H1 (cell line): ENCODE measurements at regions not wholly inside any gene's neighbourhood (a gene's known extent, or its start where the extent isn't known, plus 50 kb on each side); places are given as distances from the start of the nearest gene placed in this dataset.

Experiments used
- CTCF ChIA-PET: fragments of 300-600 bp; sonication (Branson Sonifier 250); formaldehyde crosslinking; loops from one replicate; lab custom pipeline; 2021; ENCODE audit not compliant: partially characterized antibody; lab: Charles Lee
- POLR2A ChIA-PET: fragments of 300-600 bp; sonication (Branson Sonifier 250); formaldehyde crosslinking; loops from one replicate; lab custom pipeline; 2021; ENCODE audit warnings: inconsistent platforms; ENCODE audit not compliant: partially characterized antibody; lab: Charles Lee
- DNase-seq, 2 experiments: peaks; one replicate each; pipeline versions ENCODE4 v3.0.0 to v3.0.0-alpha.2; 2010 to 2022; ENCODE audit warnings: low spot score in 2 of 2, low read depth in 1 of 2, mixed read lengths in 1 of 2
- FAIRE-seq: peaks from 2 replicates; lab custom pipeline; 2011; peaks lifted over from hg19 to GRCh38; lab: Jason Lieb, UNC
- H2AFZ ChIP-seq: 2 replicates; pipeline ENCODE4 v1.8.1; 2012; ENCODE audit warnings: low read length, inconsistent platforms
- H2AK5ac ChIP-seq: 2 replicates; pipeline ENCODE4 v1.6.1; 2013; ENCODE audit warnings: low read depth, low read length
- H2BK120ac ChIP-seq: replicated peaks from 2 replicates; pipeline ENCODE3; 2013; ENCODE audit warnings: low read depth, low read length, inconsistent platforms
- H2BK12ac ChIP-seq: 2 replicates; pipeline ENCODE4 v1.6.1; 2013; ENCODE audit warnings: low read depth, low read length
- H2BK15ac ChIP-seq: 2 replicates; pipeline ENCODE4 v1.6.1; 2013; ENCODE audit warnings: low read length
- H2BK20ac ChIP-seq: 2 replicates; pipeline ENCODE4 v1.6.1; 2013; ENCODE audit warnings: low read length
- H2BK5ac ChIP-seq: 2 replicates; pipeline ENCODE4 v1.6.1; 2013; ENCODE audit warnings: low read depth, low read length
- H3K14ac ChIP-seq: 2 replicates; pipeline ENCODE4 v1.6.1; 2013; ENCODE audit warnings: inconsistent platforms; ENCODE audit not compliant: insufficient read length
- H3K18ac ChIP-seq: 2 replicates; pipeline ENCODE4 v1.6.1; 2013; ENCODE audit warnings: low read length; ENCODE audit errors: extremely low read depth
- H3K23ac ChIP-seq: 2 replicates; pipeline ENCODE4 v1.6.1; 2013; ENCODE audit warnings: inconsistent platforms; ENCODE audit not compliant: insufficient read length
- H3K23me2 ChIP-seq: 2 replicates; pipeline ENCODE4 v1.6.1; 2013; ENCODE audit warnings: low read depth, low read length
- H3K27ac ChIP-seq: 2 replicates; pipeline ENCODE4 v1.6.1; 2011; ENCODE audit warnings: low read depth, low read length, inconsistent platforms
- H3K27me3 ChIP-seq, 4 experiments: replicated peaks in 1 of 4; 1 replicate in 1 of 4; 2 replicates in 3 of 4; pipeline versions ENCODE4 v1.6.1 to v1.8.1; 2011 to 2013; ENCODE audit warnings: low read length in 3 of 4, mild to moderate bottlenecking in 3 of 4, inconsistent platforms in 2 of 4, mixed read lengths in 2 of 4, moderate library complexity in 1 of 4; ENCODE audit not compliant: control insufficient read depth in 3 of 4, insufficient read depth in 3 of 4; ENCODE audit errors: extremely low read depth in 1 of 4
- H3K36me3 ChIP-seq, 4 experiments: 2 replicates each; pipeline versions ENCODE4 v1.6.1 to v1.8.1; 2011 to 2013; ENCODE audit warnings: mild to moderate bottlenecking in 4 of 4, low read length in 3 of 4, moderate library complexity in 2 of 4, control low read depth in 1 of 4, inconsistent platforms in 1 of 4; ENCODE audit not compliant: insufficient read depth in 4 of 4, control insufficient read depth in 2 of 4
- H3K4ac ChIP-seq: replicated peaks from 2 replicates; pipeline ENCODE3; 2013; ENCODE audit warnings: low read length, low read depth, mixed read lengths, inconsistent platforms; ENCODE audit not compliant: insufficient read length
- H3K4me1 ChIP-seq, 4 experiments: replicated peaks in 1 of 4; 1 replicate in 1 of 4; 2 replicates in 3 of 4; pipeline versions ENCODE4 v1.6.1 to v1.8.1; 2011 to 2013; ENCODE audit warnings: low read length in 3 of 4, inconsistent platforms in 2 of 4, mixed read lengths in 1 of 4; ENCODE audit not compliant: insufficient read depth in 4 of 4, control insufficient read depth in 3 of 4
- H3K4me2 ChIP-seq, 2 experiments: 2 replicates each; pipeline versions ENCODE4 v1.6.1 to v1.8.1; 2011 to 2013; ENCODE audit warnings: low read depth in 2 of 2, low read length in 2 of 2, control low read depth in 1 of 2, inconsistent platforms in 1 of 2, mild to moderate bottlenecking in 1 of 2; ENCODE audit not compliant: insufficient read depth in 1 of 2
- H3K4me3 ChIP-seq, 4 experiments: fragments of 200-600, 300-600 bp in 1 of 4; sonication (generic), shearing (Covaris generic), sonication (Bioruptor Twin) in 1 of 4; 2 replicates each; pipeline versions ENCODE4 v1.5.1 to v1.8.1; 2011 to 2016; ENCODE audit warnings: low read length in 4 of 4, low read depth in 3 of 4, control low read depth in 2 of 4, inconsistent platforms in 2 of 4, mild to moderate bottlenecking in 2 of 4, mixed read lengths in 1 of 4, moderate library complexity in 1 of 4; ENCODE audit not compliant: insufficient read depth in 2 of 4; ENCODE audit errors: extremely low read depth in 1 of 4
- H3K56ac ChIP-seq: replicated peaks from 2 replicates; pipeline ENCODE3; 2013; ENCODE audit warnings: low read depth, mild to moderate bottlenecking, mixed read lengths, low read length, inconsistent platforms; ENCODE audit not compliant: insufficient read length
- H3K79me1 ChIP-seq: 2 replicates; pipeline ENCODE4 v1.6.1; 2013; ENCODE audit warnings: low read depth, low read length, control low read depth
- H3K79me2 ChIP-seq, 2 experiments: 2 replicates each; pipeline versions ENCODE4 v1.6.1 to v1.8.1; 2012 to 2013; ENCODE audit warnings: low read length in 2 of 2, mild to moderate bottlenecking in 2 of 2, inconsistent platforms in 1 of 2; ENCODE audit not compliant: insufficient read depth in 2 of 2, control insufficient read depth in 1 of 2
- H3K9ac ChIP-seq, 4 experiments: replicated peaks in 1 of 4; 1 replicate in 1 of 4; 2 replicates in 3 of 4; pipeline versions ENCODE4 v1.6.1 to v1.8.1; 2011 to 2013; ENCODE audit warnings: low read depth in 3 of 4, low read length in 3 of 4, control low read depth in 2 of 4, mild to moderate bottlenecking in 2 of 4, moderate library complexity in 2 of 4, inconsistent platforms in 1 of 4; ENCODE audit errors: extremely low read depth in 1 of 4
- H3K9me3 ChIP-seq, 2 experiments: 2 replicates each; pipeline versions ENCODE4 v1.6.1 to v1.8.1; 2012 to 2013; ENCODE audit warnings: mild to moderate bottlenecking in 2 of 2, moderate library complexity in 2 of 2, control low read depth in 1 of 2, inconsistent platforms in 1 of 2, low read depth in 1 of 2, low read length in 1 of 2, mixed read lengths in 1 of 2; ENCODE audit not compliant: insufficient read depth in 2 of 2
- H4K20me1 ChIP-seq, 2 experiments: replicated peaks in 1 of 2; 2 replicates each; pipeline versions ENCODE3 to v1.8.1; 2011 to 2013; ENCODE audit warnings: inconsistent platforms in 2 of 2, low read length in 2 of 2, mild to moderate bottlenecking in 1 of 2; ENCODE audit not compliant: insufficient read depth in 2 of 2, control insufficient read depth in 1 of 2
- H4K5ac ChIP-seq: 2 replicates; pipeline ENCODE4 v1.6.1; 2013; ENCODE audit warnings: low read length, low read depth, mixed read lengths, inconsistent platforms; ENCODE audit not compliant: insufficient read length
- H4K8ac ChIP-seq: 2 replicates; pipeline ENCODE4 v1.8.0; 2013; ENCODE audit warnings: mild to moderate bottlenecking, moderate library complexity, low read length, inconsistent platforms; ENCODE audit not compliant: insufficient read depth; ENCODE audit errors: extremely low read depth
- H4K91ac ChIP-seq: replicated peaks from 2 replicates; pipeline ENCODE3; 2013; ENCODE audit warnings: low read length, mixed read lengths, inconsistent platforms; ENCODE audit not compliant: insufficient read length
- BACH1 ChIP-seq: IDR thresholded peaks from 2 replicates; pipeline ENCODE4 v1.6.1; 2012; ENCODE audit warnings: low read length, improper control_type of control experiment
- BRCA1 ChIP-seq: IDR thresholded peaks from 2 replicates; pipeline ENCODE4 v1.6.1; 2012; ENCODE audit warnings: low read depth, low read length, improper control_type of control experiment
- EZH2 ChIP-seq: fragments of 200-600 bp; sonication (generic); IDR thresholded peaks from 2 replicates; pipeline ENCODE4 v1.7.1; 2012; ENCODE audit warnings: low read depth, mild to moderate bottlenecking, moderate library complexity, low read length, inconsistent platforms; ENCODE audit not compliant: severe bottlenecking
- JUN ChIP-seq: IDR thresholded peaks from 2 replicates; pipeline ENCODE4 v1.6.1; 2011; ENCODE audit warnings: low read depth, mild to moderate bottlenecking, improper control_type of control experiment, low read length
- KDM4A ChIP-seq: IDR thresholded peaks from one replicate; pipeline ENCODE4 v1.7.1; 2012; ENCODE audit warnings: low read depth, mild to moderate bottlenecking, moderate library complexity, low read length, inconsistent platforms; ENCODE audit not compliant: severe bottlenecking
- NRF1 ChIP-seq: IDR thresholded peaks from 2 replicates; pipeline ENCODE4 v1.6.1; 2011; ENCODE audit warnings: mild to moderate bottlenecking, low read depth, low read length, improper control_type of control experiment
- POU5F1 ChIP-seq: IDR thresholded peaks from 2 replicates; pipeline ENCODE4 v1.6.1; 2011; ENCODE audit warnings: low read depth, mild to moderate bottlenecking, low read length, moderate library complexity
- RAD21 ChIP-seq, 2 experiments: IDR thresholded peaks in 1 of 2; conservative IDR thresholded peaks in 1 of 2; 2 replicates each; pipeline ENCODE4 v1.6.1; 2011; ENCODE audit warnings: low read depth in 2 of 2, low read length in 2 of 2, improper control_type of control experiment in 1 of 2, inconsistent platforms in 1 of 2, mild to moderate bottlenecking in 1 of 2, moderate library complexity in 1 of 2
- RBBP5 ChIP-seq: IDR thresholded peaks from 2 replicates; pipeline ENCODE4 v1.7.1; 2012; ENCODE audit warnings: low read depth, mild to moderate bottlenecking, inconsistent platforms, low read length, moderate library complexity, borderline replicate concordance
- TAF7 ChIP-seq: optimal IDR thresholded peaks from 2 replicates; pipeline ENCODE3; 2011; ENCODE audit warnings: low read depth, mild to moderate bottlenecking, inconsistent platforms, low read length, moderate library complexity, borderline replicate concordance
- WGBS, 2 experiments: shearing (Covaris generic) in 1 of 2; methylation state at CpG; one replicate each; pipeline versions ENCODE4 v1.1.6 to v1.1.7; 2013 to 2015; ENCODE audit warnings: low lambda C conversion rate in 2 of 2, mixed read lengths in 2 of 2, inconsistent platforms in 1 of 2, low coverage in 1 of 2, missing lambda C conversion rate in 1 of 2; ENCODE audit not compliant: insufficient replicate concordance in 2 of 2, insufficient coverage in 1 of 2, insufficient read length in 1 of 2; ENCODE audit errors: extremely low coverage in 1 of 2, missing lambda C conversion rate in 1 of 2; 5-methylcytosine and 5-hydroxymethylcytosine counted together
- TF ChIP-seq, protein P1 (sequence below): IDR thresholded peaks from 2 replicates; pipeline ENCODE4 v1.6.1; 2011; ENCODE audit warnings: low read length, improper control_type of control experiment
- TF ChIP-seq, protein P2 (sequence below): IDR thresholded peaks from 2 replicates; pipeline ENCODE4 v1.6.1; 2011; ENCODE audit warnings: low read depth, mild to moderate bottlenecking, low read length; ENCODE audit not compliant: insufficient read depth

DNA sequence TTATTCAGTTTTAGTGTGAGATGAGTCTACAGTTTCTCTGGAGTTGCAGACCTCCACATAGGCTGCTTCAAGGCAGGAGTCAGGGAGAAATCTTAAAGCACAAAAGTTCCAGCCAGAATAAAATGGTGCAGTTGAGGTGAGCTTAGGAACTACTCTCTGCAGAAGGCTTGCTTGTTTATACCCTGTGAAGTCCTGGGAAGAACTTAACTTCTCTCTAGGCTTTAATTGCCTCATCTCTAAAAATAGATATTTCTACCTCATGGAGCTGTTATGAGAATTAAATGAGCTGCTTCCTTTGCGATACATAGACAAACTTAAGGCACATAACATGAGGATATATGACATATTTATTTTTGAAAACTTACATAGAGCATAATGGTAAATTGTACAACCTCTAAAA lies 286.2 kb downstream of the GPATCH2 start:
- Histone ChIP-seq H3K27me3 (no peaks in the 10 kb centered on the region), H3K36me3 (no peaks in the 10 kb centered on the region), H3K79me1 (no peaks in the 10 kb centered on the region), H2BK120ac (no peak overlapping the region), H4K91ac (no peak overlapping the region), H3K23me2 (no peaks in the 10 kb centered on the region), H3K4me2 (no peak overlapping the region), H4K8ac (no peak overlapping the region), H3K18ac (no peak overlapping the region), H3K14ac (no peak overlapping the region), H3K9ac (no peak overlapping the region), H2BK20ac (no peak overlapping the region), H3K9me3 (no peaks in the 10 kb centered on the region), H2AFZ (no peak overlapping the region), H3K4me1 (peaks cover 0 to 7% (median 0%) of the 10 kb centered on the region in 4 experiments; a peak in 4 of 7 replicates), H3K4ac (no peak overlapping the region), H3K23ac (no peak overlapping the region), H2AK5ac (no peak overlapping the region), H4K5ac (no peak overlapping the region), H3K4me3 (no peak overlapping the region), H2BK5ac (no peak overlapping the region), H3K56ac (no peak overlapping the region), H2BK15ac (no peak overlapping the region), H3K27ac (no peak overlapping the region), H3K79me2 (no peaks in the 10 kb centered on the region), H4K20me1 (no peaks in the 10 kb centered on the region), H2BK12ac (no peak overlapping the region)
- FAIRE-seq (no peak), DNase-seq (no peak)
- WGBS, 2 experiments: 100% methylated on average over 1 of the region's 1 CpG; no CpG with 5 or more reads in 1 of the 2 experiments
- ChIA-PET POLR2A (no interaction called here), CTCF (interaction anchor here (0.8 to 1.7 kb wide), 2 partner anchors 13 to 91 kb away, joined by 3 to 4 read pairs; no protein-coding TSS in a partner anchor)
- TF ChIP-seq, protein P1, sequence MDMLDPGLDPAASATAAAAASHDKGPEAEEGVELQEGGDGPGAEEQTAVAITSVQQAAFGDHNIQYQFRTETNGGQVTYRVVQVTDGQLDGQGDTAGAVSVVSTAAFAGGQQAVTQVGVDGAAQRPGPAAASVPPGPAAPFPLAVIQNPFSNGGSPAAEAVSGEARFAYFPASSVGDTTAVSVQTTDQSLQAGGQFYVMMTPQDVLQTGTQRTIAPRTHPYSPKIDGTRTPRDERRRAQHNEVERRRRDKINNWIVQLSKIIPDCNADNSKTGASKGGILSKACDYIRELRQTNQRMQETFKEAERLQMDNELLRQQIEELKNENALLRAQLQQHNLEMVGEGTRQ: no peak
- TF ChIP-seq EZH2 (no peak), NRF1 (no peak), BACH1 (no peak), TAF7 (no peak), RAD21 (IDR thresholded peaks at IDR 0.05 in 1 of 2, conservative IDR thresholded peaks at IDR 0.05 in 1 of 2; ENCODE audit: low read depth in 2 of 2, low read length in 2 of 2) (no peak), KDM4A (no peak), BRCA1 (no peak), POU5F1 (no peak), RBBP5 (no peak), JUN (no peak)
- TF ChIP-seq, protein P2, sequence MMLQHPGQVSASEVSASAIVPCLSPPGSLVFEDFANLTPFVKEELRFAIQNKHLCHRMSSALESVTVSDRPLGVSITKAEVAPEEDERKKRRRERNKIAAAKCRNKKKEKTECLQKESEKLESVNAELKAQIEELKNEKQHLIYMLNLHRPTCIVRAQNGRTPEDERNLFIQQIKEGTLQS: no peak
